Retina (tissue), 1 donor: ENCODE measurements at regions not wholly inside any gene's neighbourhood (a gene's known extent, or its start where the extent isn't known, plus 50 kb on each side); places are given as distances from the start of the nearest gene placed in this dataset.

Experiments
- DNase-seq: peaks from one replicate; pipeline ENCODE4 v3.0.0-alpha.2; 2016

- no peak for DNase-seq
These were observed 86.5 kb downstream of the MTRR start for GRCh38 chr5:7955476-7955875.

GRCh38 chr5:7957329-7957728 lies 88.4 kb downstream of the MTRR start:
- DNase-seq = no peak

GRCh38 chr5:7960142-7960541 lies 91.2 kb downstream of the MTRR start:
- DNase-seq = no peak

DNA sequence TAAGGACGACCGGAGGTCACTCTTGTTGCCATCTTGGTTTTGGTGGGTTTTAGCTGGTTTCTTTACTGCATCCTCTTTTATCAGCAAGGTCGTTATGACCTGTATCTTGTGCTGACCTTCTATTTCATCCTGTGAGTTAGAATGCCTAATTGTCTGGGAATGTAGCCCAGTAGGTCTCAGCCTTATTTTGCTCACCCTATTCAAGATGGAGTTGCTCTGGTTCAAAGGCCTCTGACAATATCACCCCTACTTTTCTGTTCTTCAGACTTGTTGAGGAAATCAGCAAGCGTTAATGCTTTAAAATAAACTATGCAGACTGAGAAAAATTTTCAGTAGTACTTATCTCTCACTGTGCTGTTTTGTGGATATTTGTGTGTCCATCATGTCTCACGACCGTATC lies 92.6 kb downstream of the MTRR start:
- no peak for DNase-seq

DNA sequence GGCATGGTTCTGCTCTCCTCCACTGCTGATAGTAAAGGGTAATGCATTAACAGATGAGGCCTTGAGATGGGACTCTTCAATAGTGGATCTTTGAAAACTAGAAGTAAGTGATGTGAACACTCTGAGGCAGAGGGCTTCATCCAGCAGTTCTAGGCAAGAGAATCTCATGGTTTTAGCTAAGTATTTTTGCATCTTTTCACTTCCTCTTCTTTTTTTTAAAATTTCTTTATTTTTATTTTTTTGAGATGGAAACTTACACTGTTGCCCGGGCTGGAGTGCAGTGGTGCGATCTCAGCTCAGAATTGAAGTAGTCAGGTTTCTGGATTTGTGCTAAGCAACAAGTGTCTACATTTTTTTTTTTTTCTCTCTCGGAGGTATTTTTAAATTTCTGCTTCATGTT lies 101.9 kb downstream of the MTRR start:
- no peak for DNase-seq

GRCh38 chr5:7976411-7977190 lies 107.7 kb downstream of the MTRR start:
- DNase-seq = no peak

DNA sequence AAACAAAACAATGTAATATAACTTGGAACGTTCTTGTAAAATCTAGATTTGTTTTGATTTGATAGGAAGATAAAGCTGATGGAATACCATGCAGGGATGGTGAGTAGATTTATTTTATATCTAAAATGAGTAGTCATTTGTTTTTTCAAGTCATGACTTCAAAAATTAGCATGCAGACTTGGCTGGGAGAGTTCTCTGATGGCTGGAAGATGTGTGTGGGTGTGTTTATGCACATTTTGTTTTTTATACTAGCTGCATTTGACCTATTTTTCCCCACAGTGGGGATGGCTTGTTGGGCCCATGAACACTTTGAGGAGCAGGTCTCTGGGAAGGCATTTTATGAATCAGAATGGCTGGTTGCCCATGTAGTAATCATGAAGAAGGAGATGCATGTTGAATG lies 109.2 kb downstream of the MTRR start:
- DNase-seq = no peak

DNA sequence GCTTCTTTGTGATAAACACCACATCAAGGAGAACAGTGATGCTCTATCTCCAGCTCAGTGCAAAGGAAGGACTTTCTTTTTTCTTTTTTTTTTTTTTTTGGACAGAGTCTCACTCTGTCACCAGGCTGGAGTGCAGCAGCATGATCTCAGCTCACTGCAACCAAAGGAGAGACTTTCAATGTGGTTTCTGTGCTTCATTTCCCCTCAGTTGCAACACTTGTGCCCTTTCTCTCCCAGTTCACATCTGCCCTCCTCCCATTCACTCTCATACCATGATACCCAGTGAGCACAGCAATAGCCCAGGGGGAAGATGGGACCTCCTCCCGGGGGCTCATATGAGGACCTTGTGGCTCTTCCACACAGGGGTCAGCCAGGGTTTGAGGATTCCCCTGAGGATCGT lies 110.0 kb downstream of the MTRR start:
- DNase-seq = no peak

DNA sequence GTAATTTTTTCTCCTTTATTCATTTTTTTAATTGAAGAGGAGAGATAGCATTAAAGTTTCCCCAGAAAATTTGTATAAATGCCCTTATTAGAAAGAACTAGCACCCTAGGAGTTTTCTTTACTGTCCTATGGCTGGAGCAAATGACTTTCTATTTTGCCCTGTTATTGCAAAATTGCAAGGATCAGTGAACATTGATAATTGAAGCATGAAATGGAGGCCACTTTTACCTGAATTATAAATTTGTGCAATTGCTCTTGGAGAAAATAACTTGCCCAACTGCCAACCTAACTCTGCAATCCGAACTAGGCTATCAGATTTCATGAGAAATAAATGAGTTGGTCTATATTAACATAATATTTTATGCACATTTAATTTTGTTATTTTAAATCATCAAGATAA lies 111.9 kb downstream of the MTRR start:
- peak; percentile 11 for DNase-seq

DNA sequence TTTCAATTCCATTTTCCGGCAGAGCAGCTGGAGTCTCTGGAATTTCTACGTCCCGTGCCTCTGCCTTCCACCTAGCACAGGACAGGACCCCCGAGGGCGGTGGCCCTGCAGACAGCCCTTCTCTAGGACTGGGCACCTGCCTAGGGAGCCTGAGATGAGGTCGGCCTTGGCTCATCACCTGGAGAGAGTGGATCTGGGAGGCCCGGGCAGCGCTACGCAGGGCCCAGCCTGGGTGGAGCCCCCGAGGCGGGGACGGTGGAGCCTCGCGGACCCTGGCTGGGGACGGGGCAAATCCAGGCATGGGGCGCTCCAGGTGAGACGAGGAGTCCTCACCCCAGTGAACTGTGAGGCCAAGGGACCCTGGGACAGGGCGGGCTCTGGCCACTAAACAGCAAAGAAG lies 114.5 kb downstream of the MTRR start:
- DNase-seq = no peak

DNA sequence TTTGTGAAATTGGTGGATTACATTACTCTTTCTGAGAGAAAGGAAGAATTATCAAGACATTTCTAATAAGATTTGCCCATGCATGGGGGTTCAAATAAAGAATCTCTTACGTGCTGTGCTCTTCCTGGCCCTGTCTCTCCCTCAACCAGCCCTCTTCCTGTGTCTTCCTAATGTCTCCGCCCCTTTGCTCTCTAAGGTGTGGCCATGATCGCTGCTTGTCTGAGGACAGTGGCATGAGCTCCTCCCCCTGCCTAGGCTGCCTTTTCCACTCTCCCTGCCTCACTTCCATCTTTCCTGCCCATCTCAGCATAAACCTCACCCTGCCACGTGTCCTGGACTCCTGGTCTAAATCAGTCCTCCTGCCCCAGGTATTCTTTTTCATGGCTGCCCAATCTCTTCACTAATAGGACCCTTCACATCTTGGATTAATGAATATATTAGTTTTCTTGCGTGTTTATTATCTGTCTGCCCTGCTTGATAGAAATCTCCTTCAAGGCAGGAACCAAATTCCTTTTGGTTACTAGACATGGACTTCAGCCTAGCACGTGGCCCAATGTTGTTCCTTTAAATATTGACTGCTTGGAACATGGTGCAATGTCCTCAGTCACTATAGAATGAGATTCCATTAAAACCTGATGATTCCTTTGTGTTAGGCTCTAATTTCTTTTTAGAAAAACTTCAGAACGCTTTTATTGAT lies 122.3 kb downstream of the MTRR start:
- no peak for DNase-seq

DNA sequence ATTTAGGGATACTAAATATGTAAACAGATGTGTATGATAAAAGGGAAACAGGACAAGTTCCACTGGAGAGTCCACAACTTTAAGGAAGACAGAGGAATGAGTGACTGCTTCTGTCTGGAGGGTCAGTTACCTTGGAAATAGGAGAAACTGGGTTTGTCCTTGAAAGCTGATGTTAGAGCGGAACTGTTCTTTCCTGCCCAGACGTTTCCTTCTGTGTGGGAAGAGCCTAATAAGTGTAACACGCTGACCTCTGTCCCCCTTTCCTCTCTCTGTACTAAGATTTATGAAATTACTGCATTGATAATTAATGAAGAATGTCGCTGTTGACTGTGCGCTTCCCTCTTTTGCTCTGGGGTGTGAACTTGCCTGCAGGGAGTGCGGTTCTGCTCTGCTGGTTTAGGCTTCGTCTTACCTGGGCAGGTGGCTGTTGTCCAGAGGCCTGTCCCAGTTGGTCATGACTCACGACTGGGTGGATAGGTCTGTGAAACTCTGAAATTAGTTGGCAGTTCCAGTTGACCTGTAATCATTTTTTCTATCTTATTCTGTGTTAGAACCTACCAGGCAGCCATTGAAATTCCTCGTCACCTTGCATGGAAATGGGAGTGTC lies 126.8 kb downstream of the MTRR start:
- DNase-seq = no peak

DNA sequence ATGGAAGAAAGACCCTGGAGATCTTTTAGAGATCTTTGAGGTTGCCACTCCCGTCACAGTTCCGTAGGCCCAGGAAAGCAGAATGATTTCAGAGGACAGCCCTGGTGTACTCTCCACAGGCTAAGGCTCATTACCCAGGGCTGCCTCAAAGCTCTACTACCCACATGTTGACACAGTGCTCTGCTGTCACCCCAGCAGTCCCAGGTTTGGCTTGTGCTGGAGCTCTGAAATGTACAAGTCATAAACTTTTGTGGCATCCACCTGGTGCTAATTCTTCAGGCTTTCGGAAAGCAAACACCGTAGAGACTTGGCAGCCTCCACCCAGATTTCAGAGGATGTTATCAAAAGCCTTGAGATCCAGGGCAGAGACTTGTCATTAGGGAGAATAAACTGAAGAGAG lies 136.5 kb downstream of the MTRR start:
- no peak for DNase-seq

DNA sequence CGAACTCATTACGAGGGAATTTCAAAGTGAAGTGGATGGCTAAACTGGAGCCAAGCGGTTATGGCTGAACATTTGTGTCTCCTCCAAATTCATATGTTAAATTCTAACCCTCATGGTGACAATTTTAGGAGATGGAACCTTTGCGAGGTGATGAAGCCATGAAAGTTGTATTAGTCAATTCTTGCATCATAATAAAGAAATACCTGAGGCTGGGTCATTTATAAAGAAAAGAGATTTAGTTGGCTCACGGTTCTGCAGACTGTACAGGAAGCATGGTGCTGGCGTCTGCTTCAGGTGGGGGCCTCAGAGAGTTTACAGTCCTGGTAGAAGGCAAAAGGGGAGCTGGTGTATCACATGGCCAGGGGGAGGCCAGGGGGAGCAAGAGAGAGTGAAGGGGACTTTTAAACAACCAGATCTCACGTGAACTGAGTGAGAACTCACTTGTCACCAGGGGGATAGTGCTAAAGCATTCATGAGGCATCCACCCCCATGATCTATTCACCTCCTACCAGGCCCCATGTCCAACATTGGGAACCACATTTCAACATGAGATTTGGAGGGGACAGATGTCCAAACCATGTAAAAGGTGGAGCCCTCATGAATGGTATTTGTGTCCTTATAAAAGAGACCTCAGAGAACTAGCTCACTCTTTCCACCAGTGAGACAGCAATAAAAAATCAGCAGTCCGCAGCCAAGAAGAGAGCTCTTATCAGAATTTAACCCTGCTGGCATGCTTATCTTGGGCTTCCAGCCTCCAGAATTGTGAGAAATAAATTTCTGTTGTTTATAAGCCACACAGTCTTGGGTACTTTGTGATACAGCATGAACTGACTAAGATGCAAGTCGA lies 143.4 kb downstream of the MTRR start:
- no peak for DNase-seq

DNA sequence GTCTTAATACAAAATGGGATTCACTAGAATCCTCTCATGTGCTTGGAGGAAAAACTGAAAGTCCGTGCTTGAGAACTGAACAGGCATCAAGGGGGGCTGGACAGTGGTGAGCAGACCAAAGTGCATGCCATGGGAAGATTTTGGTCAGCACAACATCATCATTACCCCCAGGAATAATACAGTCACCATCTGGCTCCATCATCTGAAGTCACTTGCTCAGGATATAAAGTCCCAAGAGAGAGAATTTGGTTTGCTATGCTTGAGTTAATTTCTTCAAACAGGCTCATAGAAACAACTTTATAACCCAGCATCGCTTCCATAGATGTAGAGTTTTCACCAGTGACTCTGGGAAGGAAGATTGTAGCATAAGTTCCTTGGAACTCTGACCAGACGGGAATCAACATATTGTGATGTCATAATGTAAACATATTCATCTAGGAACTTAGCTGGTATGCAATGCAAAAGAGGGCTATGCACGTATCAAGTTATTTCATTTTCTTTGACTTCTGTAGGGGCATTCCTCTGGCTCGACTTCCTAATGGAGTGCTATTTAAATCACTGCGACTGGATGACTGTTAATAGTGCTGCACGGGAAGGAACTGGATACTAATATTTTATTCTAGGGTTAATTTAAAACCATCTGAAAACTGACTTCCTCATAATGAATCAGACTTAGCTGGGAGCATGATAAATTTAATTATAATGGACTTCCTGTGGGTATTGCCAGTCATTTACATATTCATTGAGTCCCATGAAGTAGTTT lies 145.2 kb downstream of the MTRR start:
- no peak for DNase-seq

DNA sequence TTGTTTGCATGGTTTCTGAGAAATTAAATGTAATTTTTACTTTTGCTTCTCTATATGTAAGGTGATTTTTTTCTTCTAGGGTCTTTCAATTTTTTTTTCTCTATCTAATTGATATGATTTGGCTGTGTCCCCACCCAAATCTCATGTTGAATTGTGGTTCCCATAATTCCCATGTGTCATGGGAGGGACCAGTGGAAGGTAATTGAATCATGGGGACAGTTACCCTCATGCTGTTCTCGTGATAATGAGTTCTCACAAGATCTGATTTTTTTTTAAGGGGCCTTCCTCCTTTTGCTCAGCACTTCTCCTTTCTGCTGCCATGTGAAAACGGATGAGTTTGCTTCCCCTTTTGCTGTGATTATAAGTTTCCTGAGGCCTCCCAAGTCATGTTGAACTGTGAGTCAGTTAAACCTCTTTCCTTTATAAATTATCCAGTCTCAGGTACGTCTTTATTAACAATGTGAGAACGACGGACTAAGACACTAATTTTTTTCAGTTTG lies 150.8 kb downstream of the MTRR start:
- DNase-seq = no peak

DNA sequence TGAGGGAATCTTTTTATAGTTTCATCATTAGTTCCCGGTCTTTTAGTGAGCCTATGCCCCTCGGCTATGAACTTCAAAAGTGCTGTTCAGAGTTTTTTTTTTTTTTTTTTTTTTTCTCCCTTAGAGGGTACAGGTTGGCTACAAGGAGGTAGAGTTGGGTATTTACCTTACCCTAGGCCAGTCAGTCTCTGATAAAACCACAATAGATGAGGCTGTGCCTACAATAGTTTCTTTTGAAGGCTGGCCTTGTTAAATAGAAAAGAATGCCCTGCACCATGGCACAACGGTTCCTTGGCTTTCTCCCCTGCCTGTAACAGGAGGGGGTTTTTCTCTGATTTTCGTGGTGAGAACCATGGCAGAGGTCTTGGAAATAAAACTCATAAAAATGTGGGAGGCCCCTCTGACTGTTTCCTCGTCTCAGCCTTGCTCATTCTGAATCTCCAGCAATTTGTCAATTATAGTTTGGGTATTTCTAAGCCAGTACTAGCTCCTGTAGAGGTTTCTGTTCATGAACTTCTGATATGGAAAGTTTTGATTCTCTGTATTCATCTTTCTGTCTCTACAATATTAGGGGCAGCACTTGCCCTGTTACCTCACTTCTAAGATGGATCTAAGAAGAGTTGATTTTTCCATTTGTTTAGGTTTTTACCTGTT lies 152.0 kb downstream of the MTRR start:
- no peak for DNase-seq

GRCh38 chr5:8028243-8028642 lies 159.3 kb downstream of the MTRR start:
- DNase-seq = no peak

- no peak for DNase-seq
These were observed 164.3 kb downstream of the MTRR start for GRCh38 chr5:8033261-8033660.

- DNase-seq = no peak
These were observed 165.9 kb downstream of the MTRR start for GRCh38 chr5:8034852-8035251.

DNA sequence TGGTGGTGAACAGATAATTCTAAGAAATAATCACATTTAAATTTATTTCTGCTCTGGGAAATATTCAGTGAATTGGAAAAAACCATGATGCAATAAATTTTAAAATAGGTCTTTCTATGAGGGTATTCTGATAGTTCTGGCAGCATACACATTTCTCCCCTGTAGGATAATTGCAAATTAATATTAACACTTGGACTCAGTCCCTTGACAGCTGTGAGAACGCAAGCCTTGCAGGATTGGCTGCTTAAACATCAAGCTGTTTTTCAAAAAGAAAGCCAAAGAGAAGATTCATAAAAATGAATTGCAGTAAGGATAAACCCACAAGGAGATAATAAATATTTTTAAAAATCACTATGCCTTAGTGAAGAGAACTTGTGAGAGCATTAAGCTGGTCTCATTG lies 180.0 kb downstream of the MTRR start:
- no peak for DNase-seq
